ENCODE measurements at regions not wholly inside any gene's neighbourhood (a gene's known extent, or its start where the extent isn't known, plus 50 kb on each side); places are given as distances from the start of the nearest gene placed in this dataset.

DNA sequence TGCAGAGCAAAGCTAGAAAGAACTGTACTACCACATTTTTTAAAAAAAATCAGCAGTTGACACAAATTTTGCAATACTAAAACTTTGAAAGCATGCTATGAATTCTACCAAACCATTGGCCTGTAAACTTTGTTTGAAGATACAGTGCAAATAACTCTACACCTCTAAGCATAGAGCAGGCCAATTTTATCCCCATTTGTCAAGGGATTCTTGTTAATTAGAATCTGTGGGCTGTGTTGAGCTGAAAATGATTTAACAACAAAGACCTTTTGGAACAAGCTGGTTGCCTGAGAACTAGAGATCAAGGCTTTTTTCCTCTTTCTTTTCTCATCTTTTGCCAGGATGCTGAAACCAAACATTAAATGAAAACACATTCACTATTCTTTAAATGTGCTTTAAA, 886.0 kb upstream of the CDH2 start:
- TF ChIP-seq, protein P1, sequence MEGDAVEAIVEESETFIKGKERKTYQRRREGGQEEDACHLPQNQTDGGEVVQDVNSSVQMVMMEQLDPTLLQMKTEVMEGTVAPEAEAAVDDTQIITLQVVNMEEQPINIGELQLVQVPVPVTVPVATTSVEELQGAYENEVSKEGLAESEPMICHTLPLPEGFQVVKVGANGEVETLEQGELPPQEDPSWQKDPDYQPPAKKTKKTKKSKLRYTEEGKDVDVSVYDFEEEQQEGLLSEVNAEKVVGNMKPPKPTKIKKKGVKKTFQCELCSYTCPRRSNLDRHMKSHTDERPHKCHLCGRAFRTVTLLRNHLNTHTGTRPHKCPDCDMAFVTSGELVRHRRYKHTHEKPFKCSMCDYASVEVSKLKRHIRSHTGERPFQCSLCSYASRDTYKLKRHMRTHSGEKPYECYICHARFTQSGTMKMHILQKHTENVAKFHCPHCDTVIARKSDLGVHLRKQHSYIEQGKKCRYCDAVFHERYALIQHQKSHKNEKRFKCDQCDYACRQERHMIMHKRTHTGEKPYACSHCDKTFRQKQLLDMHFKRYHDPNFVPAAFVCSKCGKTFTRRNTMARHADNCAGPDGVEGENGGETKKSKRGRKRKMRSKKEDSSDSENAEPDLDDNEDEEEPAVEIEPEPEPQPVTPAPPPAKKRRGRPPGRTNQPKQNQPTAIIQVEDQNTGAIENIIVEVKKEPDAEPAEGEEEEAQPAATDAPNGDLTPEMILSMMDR (conservative IDR thresholded peaks at IDR 0.05; ENCODE audit: low read depth, low read length): no peak
- no peak overlapping the region for H3K9ac ChIP-seq
- no peak overlapping the region for H3K4me2 ChIP-seq
- H3K4me3 ChIP-seq (IDR thresholded peaks at IDR 0.05; ENCODE audit: insufficient read depth, low read depth, low read length): no peak overlapping the region
- no peaks in the 10 kb centered on the region for H3K36me3 ChIP-seq (ENCODE audit: insufficient read depth)
- no peaks in the 10 kb centered on the region for H4K20me1 ChIP-seq (ENCODE audit: insufficient read depth)
- H2AFZ ChIP-seq (ENCODE audit: low read depth): no peak overlapping the region
- no peaks in the 10 kb centered on the region for H3K4me1 ChIP-seq (ENCODE audit: low read depth, poor library complexity, severe bottlenecking)
- no peaks in the 10 kb centered on the region for H3K79me2 ChIP-seq (ENCODE audit: insufficient read depth, low read depth)
- no peak overlapping the region for H3K27ac ChIP-seq
- no peaks in the 10 kb centered on the region for H3K27me3 ChIP-seq (ENCODE audit: insufficient read depth, low read depth)

DNA sequence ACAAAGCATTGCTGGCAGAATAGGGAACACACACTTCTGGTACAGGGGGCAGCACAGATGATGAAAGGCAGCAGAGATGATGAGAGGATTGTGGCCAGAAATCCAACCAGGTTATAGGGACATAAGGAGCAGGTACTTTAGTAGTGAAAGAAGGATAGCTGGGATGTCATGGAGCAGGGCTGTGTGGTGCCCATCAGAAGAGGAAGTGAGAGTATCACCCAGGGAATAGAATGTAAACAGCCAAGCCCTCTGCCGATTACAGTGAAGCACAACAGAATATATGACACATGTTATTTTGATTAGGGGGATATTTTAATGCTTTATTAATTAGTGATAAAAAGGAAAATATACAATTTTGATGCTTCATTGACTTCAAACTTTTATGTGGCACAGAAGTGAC, 883.4 kb upstream of the CDH2 start:
- H3K4me2 ChIP-seq: no peak overlapping the region
- no peaks in the 10 kb centered on the region for H3K4me1 ChIP-seq (ENCODE audit: low read depth, poor library complexity, severe bottlenecking)
- no peak overlapping the region for H2AFZ ChIP-seq (ENCODE audit: low read depth)
- H3K9ac ChIP-seq: no peak overlapping the region
- TF ChIP-seq, protein P1 (conservative IDR thresholded peaks at IDR 0.05; ENCODE audit: low read depth, low read length): no peak
- H3K27me3 ChIP-seq (ENCODE audit: insufficient read depth, low read depth): no peaks in the 10 kb centered on the region
- H3K27ac ChIP-seq: no peak overlapping the region
- H4K20me1 ChIP-seq (ENCODE audit: insufficient read depth): no peaks in the 10 kb centered on the region
- no peak overlapping the region for H3K4me3 ChIP-seq (IDR thresholded peaks at IDR 0.05; ENCODE audit: insufficient read depth, low read depth, low read length)
- no peaks in the 10 kb centered on the region for H3K79me2 ChIP-seq (ENCODE audit: insufficient read depth, low read depth)
- H3K36me3 ChIP-seq (ENCODE audit: insufficient read depth): no peaks in the 10 kb centered on the region

DNA sequence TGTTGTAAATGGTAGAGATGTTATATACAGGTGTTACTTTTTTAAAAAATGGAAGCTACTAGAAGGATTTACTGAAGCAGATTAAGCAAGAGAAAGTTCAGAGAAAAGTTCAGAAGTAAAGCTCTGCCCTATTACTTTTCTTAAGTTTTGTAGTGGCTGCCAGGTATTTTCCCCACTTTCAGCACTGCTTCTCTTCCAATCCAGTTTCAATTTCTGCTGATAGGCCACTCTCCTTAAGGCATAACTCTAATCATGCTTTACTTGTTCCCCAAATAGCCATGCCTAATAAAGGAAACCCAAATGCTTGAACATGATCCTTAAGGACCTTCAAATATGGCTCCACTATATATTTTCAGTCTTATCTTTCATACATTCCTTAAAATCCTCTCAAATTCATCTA, 880.8 kb upstream of the CDH2 start:
- Histone ChIP-seq H2AFZ (ENCODE audit: low read depth) (no peak overlapping the region), H3K4me2 (no peak overlapping the region), H3K27ac (no peak overlapping the region), H3K9ac (no peak overlapping the region), H3K36me3 (ENCODE audit: insufficient read depth) (no peaks in the 10 kb centered on the region; the same call in 1 of the 2 replicates), H3K27me3 (ENCODE audit: insufficient read depth, low read depth) (no peaks in the 10 kb centered on the region), H3K4me1 (ENCODE audit: low read depth, poor library complexity, severe bottlenecking) (no peaks in the 10 kb centered on the region), H3K4me3 (IDR thresholded peaks at IDR 0.05; ENCODE audit: insufficient read depth, low read depth, low read length) (no peak overlapping the region), H3K79me2 (ENCODE audit: insufficient read depth, low read depth) (no peaks in the 10 kb centered on the region), H4K20me1 (ENCODE audit: insufficient read depth) (no peaks in the 10 kb centered on the region)
- TF ChIP-seq, protein P1 (conservative IDR thresholded peaks at IDR 0.05; ENCODE audit: low read depth, low read length): no peak

DNA sequence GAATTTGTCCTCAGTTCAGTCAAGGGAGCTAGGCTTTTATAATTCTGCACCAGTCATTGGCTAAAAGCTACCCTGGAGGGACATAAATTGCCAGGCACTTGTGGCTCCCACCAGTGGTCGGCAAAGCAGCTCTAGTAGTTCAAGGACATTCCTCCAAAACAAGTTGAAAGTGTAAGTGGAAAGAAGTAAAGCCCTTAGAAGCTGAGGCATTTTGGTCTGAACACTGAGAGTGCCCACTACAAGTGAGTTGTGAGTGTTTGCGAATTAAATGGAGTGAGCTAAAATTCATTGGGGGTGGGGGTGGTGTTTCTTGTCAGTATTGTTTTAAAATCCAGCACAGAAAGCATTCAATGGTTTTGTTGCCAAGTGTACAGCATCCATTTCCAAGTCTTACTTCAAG, 879.9 kb upstream of the CDH2 start:
- no peaks in the 10 kb centered on the region for H3K27me3 ChIP-seq (ENCODE audit: insufficient read depth, low read depth)
- H3K9ac ChIP-seq: no peak overlapping the region
- H3K4me1 ChIP-seq (ENCODE audit: low read depth, poor library complexity, severe bottlenecking): no peaks in the 10 kb centered on the region
- no peak overlapping the region for H3K4me2 ChIP-seq
- TF ChIP-seq, protein P1 (conservative IDR thresholded peaks at IDR 0.05; ENCODE audit: low read depth, low read length): no peak
- no peak overlapping the region for H3K27ac ChIP-seq
- H3K4me3 ChIP-seq (IDR thresholded peaks at IDR 0.05; ENCODE audit: insufficient read depth, low read depth, low read length): no peak overlapping the region
- no peak overlapping the region for H2AFZ ChIP-seq (ENCODE audit: low read depth)
- H3K79me2 ChIP-seq (ENCODE audit: insufficient read depth, low read depth): no peaks in the 10 kb centered on the region
- H4K20me1 ChIP-seq (ENCODE audit: insufficient read depth): no peaks in the 10 kb centered on the region
- H3K36me3 ChIP-seq (ENCODE audit: insufficient read depth): no peaks in the 10 kb centered on the region; the same call in 1 of the 2 replicates
